ENCODE measurements at regions not wholly inside any gene's neighbourhood (a gene's known extent, or its start where the extent isn't known, plus 50 kb on each side); places are given as distances from the start of the nearest gene placed in this dataset.

GRCh38 chrX:69396916-69397315 lies 107.2 kb upstream of the NALF2 start:
- no peaks in the 10 kb centered on the region for H3K27me3 ChIP-seq (ENCODE audit: control insufficient read depth, insufficient read depth, low read length)
- no peak overlapping the region for H3K9ac ChIP-seq
- no peak overlapping the region for H3K27ac ChIP-seq

GRCh38 chrX:69395306-69395705 lies 108.8 kb upstream of the NALF2 start:
- Histone ChIP-seq H3K27me3 (ENCODE audit: control insufficient read depth, insufficient read depth, low read length) (no peaks in the 10 kb centered on the region), H3K79me2 (no peaks in the 10 kb centered on the region), H3K36me3 (ENCODE audit: control insufficient read depth, insufficient read depth, low read length) (no peaks in the 10 kb centered on the region), H3K4me3 (ENCODE audit: low read depth, low read length) (no peak overlapping the region), H3K27ac (no peak overlapping the region), H3K4me1 (no peaks in the 10 kb centered on the region), H3K9ac (no peak overlapping the region), H2AFZ (no peak overlapping the region), H3K4me2 (ENCODE audit: low read length) (no peak overlapping the region), H3K9me3 (ENCODE audit: control insufficient read depth, low read length) (no peaks in the 10 kb centered on the region)
- TF ChIP-seq, protein P1, sequence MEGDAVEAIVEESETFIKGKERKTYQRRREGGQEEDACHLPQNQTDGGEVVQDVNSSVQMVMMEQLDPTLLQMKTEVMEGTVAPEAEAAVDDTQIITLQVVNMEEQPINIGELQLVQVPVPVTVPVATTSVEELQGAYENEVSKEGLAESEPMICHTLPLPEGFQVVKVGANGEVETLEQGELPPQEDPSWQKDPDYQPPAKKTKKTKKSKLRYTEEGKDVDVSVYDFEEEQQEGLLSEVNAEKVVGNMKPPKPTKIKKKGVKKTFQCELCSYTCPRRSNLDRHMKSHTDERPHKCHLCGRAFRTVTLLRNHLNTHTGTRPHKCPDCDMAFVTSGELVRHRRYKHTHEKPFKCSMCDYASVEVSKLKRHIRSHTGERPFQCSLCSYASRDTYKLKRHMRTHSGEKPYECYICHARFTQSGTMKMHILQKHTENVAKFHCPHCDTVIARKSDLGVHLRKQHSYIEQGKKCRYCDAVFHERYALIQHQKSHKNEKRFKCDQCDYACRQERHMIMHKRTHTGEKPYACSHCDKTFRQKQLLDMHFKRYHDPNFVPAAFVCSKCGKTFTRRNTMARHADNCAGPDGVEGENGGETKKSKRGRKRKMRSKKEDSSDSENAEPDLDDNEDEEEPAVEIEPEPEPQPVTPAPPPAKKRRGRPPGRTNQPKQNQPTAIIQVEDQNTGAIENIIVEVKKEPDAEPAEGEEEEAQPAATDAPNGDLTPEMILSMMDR (IDR thresholded peaks at IDR 0.05), result no peak

More at GRCh38 chrX:69396916-69397315, 107.2 kb upstream of the NALF2 start:
- H3K79me2 ChIP-seq, result no peaks in the 10 kb centered on the region
- TF ChIP-seq, protein P1 (IDR thresholded peaks at IDR 0.05), result no peak
- no peak overlapping the region for H2AFZ ChIP-seq
- H3K4me3 ChIP-seq (ENCODE audit: low read depth, low read length), result no peak overlapping the region
- H3K9me3 ChIP-seq (ENCODE audit: control insufficient read depth, low read length), result no peaks in the 10 kb centered on the region
- H3K4me1 ChIP-seq, result no peaks in the 10 kb centered on the region
- no peak overlapping the region for H3K4me2 ChIP-seq (ENCODE audit: low read length)
- no peaks in the 10 kb centered on the region for H3K36me3 ChIP-seq (ENCODE audit: control insufficient read depth, insufficient read depth, low read length)

- Histone ChIP-seq H3K9me3 (ENCODE audit: control insufficient read depth, low read length) (no peaks in the 10 kb centered on the region), H3K27ac (no peak overlapping the region), H3K4me2 (ENCODE audit: low read length) (no peak overlapping the region), H3K9ac (no peak overlapping the region), H3K79me2 (no peaks in the 10 kb centered on the region), H2AFZ (no peak overlapping the region), H3K4me1 (no peaks in the 10 kb centered on the region), H3K4me3 (ENCODE audit: low read depth, low read length) (no peak overlapping the region), H3K27me3 (ENCODE audit: control insufficient read depth, insufficient read depth, low read length) (no peaks in the 10 kb centered on the region), H3K36me3 (ENCODE audit: control insufficient read depth, insufficient read depth, low read length) (no peaks in the 10 kb centered on the region)
- TF ChIP-seq, protein P1 (IDR thresholded peaks at IDR 0.05), result no peak
Observed at GRCh38 chrX:69389101-69389501, 115.0 kb upstream of the NALF2 start.

- Histone ChIP-seq H3K79me2 (no peaks in the 10 kb centered on the region), H3K9ac (no peak overlapping the region), H3K27ac (no peak overlapping the region), H3K4me1 (no peaks in the 10 kb centered on the region), H3K4me2 (ENCODE audit: low read length) (no peak overlapping the region), H3K36me3 (ENCODE audit: control insufficient read depth, insufficient read depth, low read length) (no peaks in the 10 kb centered on the region), H3K27me3 (ENCODE audit: control insufficient read depth, insufficient read depth, low read length) (no peaks in the 10 kb centered on the region), H2AFZ (no peak overlapping the region), H3K9me3 (ENCODE audit: control insufficient read depth, low read length) (no peaks in the 10 kb centered on the region), H3K4me3 (ENCODE audit: low read depth, low read length) (no peak overlapping the region)
- TF ChIP-seq, protein P1 (IDR thresholded peaks at IDR 0.05), result no peak
Observed at GRCh38 chrX:69388526-69388925, 115.6 kb upstream of the NALF2 start.

Data from parathyroid adenoma (tissue), 2 donors.